B cell (primary cell): ENCODE measurements at regions not wholly inside any gene's neighbourhood (a gene's known extent, or its start where the extent isn't known, plus 50 kb on each side); places are given as distances from the start of the nearest gene placed in this dataset.

ENCODE experiments used
- CTCF ChIP-seq: fragments of 200-600 bp; IDR thresholded peaks from one replicate; pipeline ENCODE4 v1.8.0; 2022; ENCODE audit warnings: antibody characterized with exemption, mild to moderate bottlenecking
- EZH2 ChIP-seq: IDR thresholded peaks from 2 replicates; pipeline ENCODE4 v1.6.1; 2012; ENCODE audit warnings: borderline replicate concordance, low read depth, mild to moderate bottlenecking, moderate library complexity, low read length; ENCODE audit not compliant: insufficient read depth, poor library complexity, severe bottlenecking

GRCh38 chr14:100671906-100672305 lies 54.8 kb upstream of the DLK1 start:
- no peak for TF ChIP-seq CTCF
- no peak for TF ChIP-seq EZH2
